GM12878 (cell line): ENCODE measurements at regions not wholly inside any gene's neighbourhood (a gene's known extent, or its start where the extent isn't known, plus 50 kb on each side); places are given as distances from the start of the nearest gene placed in this dataset.

Experiments used
- CHD4 ChIP-seq: fragments of 200-600 bp; sonication (generic); IDR thresholded peaks from 2 replicates; pipeline ENCODE4 v1.6.1; 2016; ENCODE audit warnings: mild to moderate bottlenecking
- RELA ChIP-seq: fragments of 450-650 bp; IDR thresholded peaks from 2 replicates; pipeline ENCODE4 v1.8.0; 2014; ENCODE audit warnings: borderline replicate concordance; ENCODE audit not compliant: partially characterized antibody
- ZNF24 ChIP-seq: fragments of 450-650 bp; IDR thresholded peaks from 2 replicates; pipeline ENCODE4 v1.6.1; 2017; ENCODE audit warnings: antibody characterized with exemption, mild to moderate bottlenecking
- TF ChIP-seq, protein P1 (sequence below), 3 experiments: IDR thresholded peaks in 2 of 3; conservative IDR thresholded peaks in 1 of 3; 2 replicates each; pipeline ENCODE4 v1.5.1; 2011; ENCODE audit warnings: low read depth in 3 of 3, low read length in 3 of 3, mild to moderate bottlenecking in 3 of 3, control low read depth in 2 of 3, moderate library complexity in 2 of 3, inconsistent platforms in 1 of 3, mixed read lengths in 1 of 3; ENCODE audit not compliant: control insufficient read depth in 2 of 3, insufficient read depth in 1 of 3; ENCODE audit errors: extremely low read depth in 1 of 3

DNA sequence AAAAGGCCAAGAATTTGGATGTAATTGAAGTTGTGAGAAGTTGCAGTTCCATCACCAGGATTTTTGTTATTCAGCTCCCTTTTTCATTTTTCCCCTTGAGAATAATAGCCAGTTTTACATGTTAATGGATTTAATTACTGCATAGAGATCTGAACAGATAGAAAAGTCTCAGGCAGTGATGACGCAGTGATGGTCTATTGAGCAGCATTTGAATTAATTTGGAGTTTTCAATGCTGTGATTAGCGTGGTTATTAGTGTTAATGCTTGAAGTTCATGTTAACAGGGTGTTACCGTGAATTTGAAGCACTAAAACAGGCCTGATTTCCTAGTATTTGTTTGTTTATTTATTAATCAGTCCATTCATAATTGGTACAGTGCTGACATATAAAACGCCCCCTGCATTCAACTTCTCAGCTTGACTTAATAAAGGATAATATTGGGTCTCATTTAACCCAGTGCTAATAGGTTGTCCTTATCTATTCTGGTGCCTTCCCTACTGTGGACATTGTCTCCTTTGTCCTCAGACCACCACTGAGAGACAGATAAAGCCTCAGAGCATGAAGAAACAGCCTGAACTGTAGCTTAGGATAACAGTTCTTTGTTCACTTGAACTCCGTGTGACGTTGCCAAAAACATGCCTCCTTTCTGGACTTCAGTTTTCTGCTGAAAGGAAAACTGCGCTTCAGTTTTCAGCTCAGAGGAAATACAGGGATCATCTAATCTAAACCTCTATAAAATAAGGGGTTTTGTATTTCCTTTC lies 82.4 kb downstream of the RTP4 start:
- TF ChIP-seq CHD4: no peak
- TF ChIP-seq ZNF24: no peak
- TF ChIP-seq, protein P1, sequence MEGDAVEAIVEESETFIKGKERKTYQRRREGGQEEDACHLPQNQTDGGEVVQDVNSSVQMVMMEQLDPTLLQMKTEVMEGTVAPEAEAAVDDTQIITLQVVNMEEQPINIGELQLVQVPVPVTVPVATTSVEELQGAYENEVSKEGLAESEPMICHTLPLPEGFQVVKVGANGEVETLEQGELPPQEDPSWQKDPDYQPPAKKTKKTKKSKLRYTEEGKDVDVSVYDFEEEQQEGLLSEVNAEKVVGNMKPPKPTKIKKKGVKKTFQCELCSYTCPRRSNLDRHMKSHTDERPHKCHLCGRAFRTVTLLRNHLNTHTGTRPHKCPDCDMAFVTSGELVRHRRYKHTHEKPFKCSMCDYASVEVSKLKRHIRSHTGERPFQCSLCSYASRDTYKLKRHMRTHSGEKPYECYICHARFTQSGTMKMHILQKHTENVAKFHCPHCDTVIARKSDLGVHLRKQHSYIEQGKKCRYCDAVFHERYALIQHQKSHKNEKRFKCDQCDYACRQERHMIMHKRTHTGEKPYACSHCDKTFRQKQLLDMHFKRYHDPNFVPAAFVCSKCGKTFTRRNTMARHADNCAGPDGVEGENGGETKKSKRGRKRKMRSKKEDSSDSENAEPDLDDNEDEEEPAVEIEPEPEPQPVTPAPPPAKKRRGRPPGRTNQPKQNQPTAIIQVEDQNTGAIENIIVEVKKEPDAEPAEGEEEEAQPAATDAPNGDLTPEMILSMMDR (IDR thresholded peaks at IDR 0.05 in 2 of 3, conservative IDR thresholded peaks at IDR 0.05 in 1 of 3; ENCODE audit: control insufficient read depth in 2 of 3, extremely low read depth in 1 of 3, insufficient read depth in 1 of 3, low read depth in 3 of 3, low read length in 3 of 3): no peak
- TF ChIP-seq RELA: no peak
